Esophagus muscularis mucosa (tissue), 3 donors: ENCODE measurements at regions not wholly inside any gene's neighbourhood (a gene's known extent, or its start where the extent isn't known, plus 50 kb on each side); places are given as distances from the start of the nearest gene placed in this dataset.

Experiments
- POLR2A ChIP-seq: fragments of 450-650 bp; IDR thresholded peaks from one replicate; pipeline ENCODE4 v1.6.1; 2017; ENCODE audit warnings: antibody characterized with exemption, moderate library complexity, mild to moderate bottlenecking, low read depth
- POLR2AphosphoS5 ChIP-seq, 2 donors: sonication (generic); formaldehyde crosslinking; IDR thresholded peaks; one replicate each; pipeline ENCODE4 v1.6.1; 2017; ENCODE audit warnings: antibody characterized with exemption in 2 of 2
- TF ChIP-seq, protein P1 (sequence below), 3 experiments: fragments of 200-600 bp in 2 of 3; fragments of 450-650 bp in 1 of 3; sonication (generic) in 2 of 3; IDR thresholded peaks; one replicate each; pipeline ENCODE4 v1.5.1; 2017 to 2019; ENCODE audit warnings: antibody characterized with exemption in 3 of 3, mild to moderate bottlenecking in 2 of 3, moderate library complexity in 1 of 3

DNA sequence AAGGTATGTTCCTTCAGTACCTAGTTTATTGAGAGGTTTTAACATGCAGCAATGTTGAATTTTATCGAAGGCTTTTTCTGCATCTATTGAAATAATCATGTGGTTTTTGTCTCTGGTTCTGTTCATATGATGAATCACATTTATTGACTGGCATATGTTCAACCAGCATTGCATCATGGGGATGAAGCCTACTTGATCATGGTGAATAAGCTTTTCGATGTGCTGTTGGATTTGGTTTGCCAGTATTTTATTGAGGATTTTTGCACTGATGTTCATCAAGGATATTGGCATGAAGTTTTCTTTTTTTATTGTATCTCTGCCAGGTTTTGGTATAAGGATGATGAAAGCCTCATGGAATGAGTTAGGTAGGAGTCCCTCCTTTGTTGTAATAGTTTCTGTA, 204.0 kb upstream of the GNAI1 start:
- TF ChIP-seq, protein P1, sequence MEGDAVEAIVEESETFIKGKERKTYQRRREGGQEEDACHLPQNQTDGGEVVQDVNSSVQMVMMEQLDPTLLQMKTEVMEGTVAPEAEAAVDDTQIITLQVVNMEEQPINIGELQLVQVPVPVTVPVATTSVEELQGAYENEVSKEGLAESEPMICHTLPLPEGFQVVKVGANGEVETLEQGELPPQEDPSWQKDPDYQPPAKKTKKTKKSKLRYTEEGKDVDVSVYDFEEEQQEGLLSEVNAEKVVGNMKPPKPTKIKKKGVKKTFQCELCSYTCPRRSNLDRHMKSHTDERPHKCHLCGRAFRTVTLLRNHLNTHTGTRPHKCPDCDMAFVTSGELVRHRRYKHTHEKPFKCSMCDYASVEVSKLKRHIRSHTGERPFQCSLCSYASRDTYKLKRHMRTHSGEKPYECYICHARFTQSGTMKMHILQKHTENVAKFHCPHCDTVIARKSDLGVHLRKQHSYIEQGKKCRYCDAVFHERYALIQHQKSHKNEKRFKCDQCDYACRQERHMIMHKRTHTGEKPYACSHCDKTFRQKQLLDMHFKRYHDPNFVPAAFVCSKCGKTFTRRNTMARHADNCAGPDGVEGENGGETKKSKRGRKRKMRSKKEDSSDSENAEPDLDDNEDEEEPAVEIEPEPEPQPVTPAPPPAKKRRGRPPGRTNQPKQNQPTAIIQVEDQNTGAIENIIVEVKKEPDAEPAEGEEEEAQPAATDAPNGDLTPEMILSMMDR (IDR thresholded peaks at IDR 0.05), result no peak
- no peak for TF ChIP-seq POLR2A
- no peak for TF ChIP-seq POLR2AphosphoS5 (IDR thresholded peaks at IDR 0.05)
